Erythroblast (primary cell): ENCODE measurements at regions not wholly inside any gene's neighbourhood (a gene's known extent, or its start where the extent isn't known, plus 50 kb on each side); places are given as distances from the start of the nearest gene placed in this dataset.

ENCODE experiments used
- GATA1 ChIP-seq: IDR thresholded peaks from 2 replicates; pipeline ENCODE4 v1.6.1; 2011; ENCODE audit warnings: low read depth, mild to moderate bottlenecking, control low read depth, low read length, moderate library complexity
- POLR2A ChIP-seq: IDR thresholded peaks from 2 replicates; pipeline ENCODE4 v1.6.1; 2011; ENCODE audit warnings: mild to moderate bottlenecking, low read length

DNA sequence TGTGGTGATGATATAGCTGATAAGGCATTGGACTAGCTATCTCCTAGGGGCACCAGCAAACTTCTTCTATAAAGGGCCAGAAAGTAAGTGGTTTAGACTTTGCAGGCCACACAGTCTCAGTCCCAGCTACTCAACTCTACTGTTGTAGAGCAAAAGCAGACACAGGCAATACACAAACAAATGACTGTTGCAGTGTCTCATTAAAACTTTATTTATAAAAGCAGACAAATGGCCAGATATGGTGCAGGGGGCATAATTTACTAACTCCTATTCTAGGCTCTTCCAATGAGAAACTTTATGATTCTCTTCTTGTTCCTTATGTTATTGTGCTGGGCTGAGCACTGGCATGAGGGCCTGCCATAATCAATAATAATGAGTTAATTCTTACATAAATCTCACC lies 176.8 kb upstream of the POU3F1 start:
- TF ChIP-seq POLR2A (no peak), GATA1 (no peak)
